IPS DF 6.9 (cell line): ENCODE measurements at regions not wholly inside any gene's neighbourhood (a gene's known extent, or its start where the extent isn't known, plus 50 kb on each side); places are given as distances from the start of the nearest gene placed in this dataset.

ENCODE experiments used
- DNase-seq: peaks from one replicate; pipeline ENCODE4 v3.0.0-alpha.2; 2013; ENCODE audit warnings: low read depth, low spot score
- H3K27ac ChIP-seq: one replicate; pipeline ENCODE4 v1.5.1; 2013; ENCODE audit warnings: low read length, control low read depth
- H3K27me3 ChIP-seq: 2 replicates; pipeline ENCODE4 v1.6.1; 2013; ENCODE audit warnings: mild to moderate bottlenecking, low read length; ENCODE audit not compliant: control insufficient read depth, insufficient read depth
- H3K36me3 ChIP-seq: 2 replicates; pipeline ENCODE4 v1.6.1; 2013; ENCODE audit warnings: low read length; ENCODE audit not compliant: control insufficient read depth, insufficient read depth
- H3K4me1 ChIP-seq: 2 replicates; pipeline ENCODE4 v1.6.1; 2013; ENCODE audit warnings: low read length; ENCODE audit not compliant: control insufficient read depth, insufficient read depth
- H3K4me3 ChIP-seq: 2 replicates; pipeline ENCODE4 v1.5.1; 2013; ENCODE audit warnings: mild to moderate bottlenecking, low read length
- H3K9me3 ChIP-seq: 2 replicates; pipeline ENCODE4 v1.6.1; 2013; ENCODE audit warnings: low read length, inconsistent platforms; ENCODE audit not compliant: control insufficient read depth, insufficient read depth
- WGBS: extraction: QIAGEN DNeasy Blood & Tissue Kit; methylation state at CpG from one replicate; pipeline ENCODE4 v1.1.7; 2013; ENCODE audit warnings: mixed read lengths, missing lambda C conversion rate; ENCODE audit not compliant: insufficient read length, insufficient coverage; 5-methylcytosine and 5-hydroxymethylcytosine counted together

DNA sequence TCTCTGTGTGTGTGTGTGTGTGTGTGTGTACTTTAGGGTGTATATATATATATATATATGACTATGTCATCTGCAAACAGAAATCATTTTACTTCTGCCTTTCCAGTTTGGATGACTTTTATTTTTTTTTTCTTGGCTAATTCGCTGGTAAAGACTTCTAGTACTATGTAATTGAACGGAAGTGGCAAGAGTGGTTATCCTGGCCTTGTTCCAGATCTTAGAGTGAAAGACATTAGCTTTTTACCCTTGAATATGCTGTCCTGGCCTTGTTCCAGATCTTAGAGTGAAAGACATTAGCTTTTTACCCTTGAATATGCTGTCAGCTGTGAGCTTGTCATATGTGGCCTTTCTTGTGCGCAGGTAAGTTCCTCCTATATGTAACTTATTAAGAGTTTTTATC, 72.7 kb upstream of the MYOCD start:
- no CpG with 5 or more reads among the region's 3 CpGs for WGBS
- H3K4me3 ChIP-seq: no peak overlapping the region
- H3K27me3 ChIP-seq: no peaks in the 10 kb centered on the region
- no peaks in the 10 kb centered on the region for H3K4me1 ChIP-seq
- no peaks in the 10 kb centered on the region for H3K9me3 ChIP-seq
- no peak overlapping the region for H3K27ac ChIP-seq
- DNase-seq: no peak
- H3K36me3 ChIP-seq: no peaks in the 10 kb centered on the region

DNA sequence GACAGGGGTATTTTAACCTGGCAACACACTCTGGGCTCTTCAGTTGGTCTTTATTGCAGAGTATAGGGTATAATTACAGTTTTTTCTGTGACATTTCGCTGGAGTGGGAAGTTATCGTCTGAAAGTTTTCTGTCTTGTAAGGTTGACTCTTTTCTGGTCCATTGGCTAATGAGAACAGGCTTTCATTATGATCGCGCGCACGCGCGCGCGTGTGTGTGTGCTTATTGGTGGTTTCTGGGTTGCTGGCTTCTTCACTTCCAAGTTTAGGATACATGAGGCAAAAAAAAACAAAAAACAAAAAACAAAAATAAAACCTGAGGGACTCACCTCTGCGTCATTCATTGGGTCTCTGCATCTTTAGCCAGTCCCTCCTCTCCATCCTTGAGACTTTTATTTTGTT, 68.7 kb upstream of the MYOCD start:
- no peaks in the 10 kb centered on the region for H3K9me3 ChIP-seq
- H3K4me3 ChIP-seq: no peak overlapping the region
- DNase-seq: no peak
- no peak overlapping the region for H3K27ac ChIP-seq
- H3K36me3 ChIP-seq: no peaks in the 10 kb centered on the region
- no peaks in the 10 kb centered on the region for H3K4me1 ChIP-seq
- H3K27me3 ChIP-seq: no peaks in the 10 kb centered on the region
- WGBS: no CpG with 5 or more reads among the region's 11 CpGs

DNA sequence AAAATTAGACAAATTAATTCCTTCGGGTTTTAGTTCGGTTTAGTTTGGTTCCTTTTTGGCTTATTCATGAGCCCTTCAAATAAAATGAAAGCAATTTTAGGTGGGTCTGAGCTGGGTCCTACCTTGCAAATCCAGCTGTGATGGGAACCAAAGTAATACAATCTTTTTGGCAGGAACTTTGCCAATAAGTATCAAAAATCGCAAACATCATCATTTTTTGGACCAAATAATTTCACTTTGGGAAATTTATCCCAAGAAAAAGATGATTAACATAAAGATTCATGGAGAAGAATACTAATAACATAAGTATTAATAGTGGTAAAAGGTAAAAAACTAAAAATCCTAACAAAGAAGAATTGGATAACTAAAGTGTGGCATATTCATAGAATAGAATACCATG, 67.8 kb upstream of the MYOCD start:
- Histone ChIP-seq H3K27me3 (no peaks in the 10 kb centered on the region), H3K27ac (no peak overlapping the region), H3K9me3 (no peaks in the 10 kb centered on the region), H3K36me3 (no peaks in the 10 kb centered on the region), H3K4me3 (no peak overlapping the region), H3K4me1 (no peaks in the 10 kb centered on the region)
- no CpG with 5 or more reads among the region's 3 CpGs for WGBS
- no peak for DNase-seq

DNA sequence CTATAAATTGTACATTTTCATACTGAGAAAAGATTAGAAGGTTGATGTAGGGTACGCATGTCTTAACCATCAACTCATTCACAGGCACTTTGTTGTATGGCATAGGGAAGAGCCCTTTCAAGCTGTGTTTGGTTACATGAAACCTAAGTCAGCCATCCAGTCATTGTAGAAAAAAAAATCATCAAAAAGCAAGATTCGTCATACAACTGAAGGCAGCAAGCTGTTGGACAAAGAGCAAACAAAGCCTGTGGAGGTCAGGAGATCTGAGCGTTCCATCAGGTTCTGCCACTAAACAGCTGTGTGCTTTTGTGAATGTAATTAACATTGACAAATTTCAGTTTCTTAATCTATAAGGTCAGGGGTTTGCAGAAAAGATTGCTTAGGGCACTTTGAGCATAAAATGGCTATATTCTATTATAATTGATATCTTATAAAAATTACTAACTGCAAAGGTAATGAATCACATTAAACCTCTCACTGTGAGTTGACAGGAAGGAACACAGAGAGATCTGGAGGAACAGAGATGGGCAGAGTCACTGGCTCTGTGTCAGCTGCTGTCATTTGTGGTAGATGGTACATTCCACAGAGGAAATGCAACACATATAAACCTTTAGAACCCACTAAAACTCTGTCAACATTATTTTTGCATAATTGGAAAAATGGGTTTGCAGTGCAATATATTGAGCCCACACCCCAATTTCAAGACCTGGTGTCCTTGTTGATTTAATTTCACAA, 66.3 kb upstream of the MYOCD start:
- H3K27me3 ChIP-seq: no peaks in the 10 kb centered on the region
- H3K36me3 ChIP-seq: no peaks in the 10 kb centered on the region
- H3K4me3 ChIP-seq: no peak overlapping the region
- no peaks in the 10 kb centered on the region for H3K9me3 ChIP-seq
- H3K4me1 ChIP-seq: no peaks in the 10 kb centered on the region
- H3K27ac ChIP-seq: no peak overlapping the region
- DNase-seq: no peak
- WGBS: no CpG with 5 or more reads among the region's 3 CpGs

DNA sequence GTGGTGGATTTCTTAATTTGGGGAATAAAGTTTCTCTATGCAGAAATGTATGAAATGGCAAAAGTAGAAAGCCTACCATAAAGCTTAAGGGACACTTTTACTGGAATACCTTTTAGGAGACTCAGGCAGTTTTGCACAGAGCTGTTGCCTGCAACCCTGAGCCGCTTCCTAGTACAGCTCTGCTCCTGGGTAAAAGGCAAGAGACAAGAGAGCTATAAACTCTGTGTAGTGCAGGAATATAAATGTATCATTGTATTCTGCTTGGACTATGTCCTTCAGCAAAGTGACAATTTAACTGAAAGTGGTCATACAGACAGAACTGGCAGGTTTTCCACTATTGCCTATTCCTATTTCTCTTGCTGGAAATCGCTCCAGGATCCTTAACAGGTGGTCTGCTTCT, 65.3 kb upstream of the MYOCD start:
- DNase-seq: no peak
- H3K27me3 ChIP-seq: no peaks in the 10 kb centered on the region
- no peak overlapping the region for H3K4me3 ChIP-seq
- H3K9me3 ChIP-seq: no peaks in the 10 kb centered on the region
- H3K4me1 ChIP-seq: no peaks in the 10 kb centered on the region
- no peak overlapping the region for H3K27ac ChIP-seq
- WGBS: no CpG with 5 or more reads among the region's 2 CpGs
- no peaks in the 10 kb centered on the region for H3K36me3 ChIP-seq

DNA sequence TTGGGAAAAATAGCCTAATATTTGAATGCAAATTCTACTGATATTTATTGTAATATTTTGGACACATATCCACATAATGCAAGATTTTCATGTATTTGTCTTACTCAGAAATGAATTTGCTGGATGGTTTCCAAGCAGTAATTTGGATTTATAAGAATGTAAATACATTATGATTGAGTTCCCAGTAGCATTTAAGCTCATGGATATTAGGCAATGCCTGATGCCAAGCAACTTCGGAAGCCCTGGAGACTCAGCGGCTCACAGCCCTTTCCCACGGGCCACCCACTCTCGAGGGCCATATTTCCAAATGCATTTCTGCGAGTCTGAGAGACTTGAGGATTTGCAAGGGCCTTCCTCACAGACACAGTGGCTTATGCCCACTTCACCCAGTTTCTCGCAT, 62.1 kb upstream of the MYOCD start:
- DNase-seq: no peak
- Histone ChIP-seq H3K4me1 (no peaks in the 10 kb centered on the region), H3K27me3 (no peaks in the 10 kb centered on the region), H3K9me3 (no peaks in the 10 kb centered on the region), H3K4me3 (no peak overlapping the region), H3K27ac (no peak overlapping the region), H3K36me3 (no peaks in the 10 kb centered on the region)
- no CpG with 5 or more reads among the region's 6 CpGs for WGBS

DNA sequence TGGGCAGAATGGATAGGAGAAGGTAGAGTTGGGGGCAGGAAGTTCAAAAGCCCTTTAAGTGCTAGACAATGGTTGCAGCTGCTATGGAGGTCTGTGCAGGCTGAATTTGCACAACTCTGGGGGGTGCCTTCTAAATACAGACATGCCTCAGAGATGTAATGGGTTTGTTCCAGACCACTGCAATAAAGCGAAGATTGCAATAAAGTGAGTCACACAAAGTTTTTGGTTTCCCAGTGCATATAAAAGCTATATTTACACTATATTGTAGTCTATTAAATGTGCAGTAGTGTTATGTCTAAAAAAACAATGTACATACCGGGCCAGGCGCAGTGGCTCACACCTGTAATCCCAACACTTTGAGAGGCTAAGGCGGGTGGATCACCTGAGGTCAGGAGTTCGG, 60.5 kb upstream of the MYOCD start:
- WGBS: no CpG with 5 or more reads among the region's 5 CpGs
- no peaks in the 10 kb centered on the region for H3K27me3 ChIP-seq
- H3K4me3 ChIP-seq: no peak overlapping the region
- H3K9me3 ChIP-seq: no peaks in the 10 kb centered on the region
- DNase-seq: no peak
- H3K27ac ChIP-seq: no peak overlapping the region
- H3K36me3 ChIP-seq: no peaks in the 10 kb centered on the region
- no peaks in the 10 kb centered on the region for H3K4me1 ChIP-seq

DNA sequence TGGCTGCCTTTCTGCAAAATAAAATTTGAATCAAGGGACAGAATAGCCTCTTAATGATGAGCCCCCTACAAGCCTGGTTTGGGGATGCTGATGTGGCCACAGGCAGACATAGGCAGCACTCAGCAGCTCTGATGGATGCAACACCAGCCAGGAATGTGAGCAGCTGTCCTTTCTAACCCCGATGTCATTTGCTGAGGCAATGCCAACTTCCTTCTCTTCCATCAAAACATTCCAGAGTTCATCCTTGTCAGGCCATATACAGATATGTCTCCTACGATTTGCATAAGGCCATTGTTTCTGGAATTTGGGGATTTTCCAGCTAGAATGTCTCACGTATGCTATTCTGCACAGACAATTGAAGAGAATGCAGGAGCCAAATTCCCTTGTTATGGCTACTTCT, 52.1 kb upstream of the MYOCD start:
- Histone ChIP-seq H3K4me1 (0 out of 2 replicates have a peak, but pooled peaks cover 1% of the 10 kb centered on the region), H3K27ac (no peak overlapping the region), H3K27me3 (no peaks in the 10 kb centered on the region), H3K4me3 (no peak overlapping the region), H3K36me3 (no peaks in the 10 kb centered on the region), H3K9me3 (no peaks in the 10 kb centered on the region)
- no CpG with 5 or more reads among the region's 3 CpGs for WGBS
- no peak for DNase-seq
